ENCODE measurements at regions not wholly inside any gene's neighbourhood (a gene's known extent, or its start where the extent isn't known, plus 50 kb on each side); places are given as distances from the start of the nearest gene placed in this dataset.

DNA sequence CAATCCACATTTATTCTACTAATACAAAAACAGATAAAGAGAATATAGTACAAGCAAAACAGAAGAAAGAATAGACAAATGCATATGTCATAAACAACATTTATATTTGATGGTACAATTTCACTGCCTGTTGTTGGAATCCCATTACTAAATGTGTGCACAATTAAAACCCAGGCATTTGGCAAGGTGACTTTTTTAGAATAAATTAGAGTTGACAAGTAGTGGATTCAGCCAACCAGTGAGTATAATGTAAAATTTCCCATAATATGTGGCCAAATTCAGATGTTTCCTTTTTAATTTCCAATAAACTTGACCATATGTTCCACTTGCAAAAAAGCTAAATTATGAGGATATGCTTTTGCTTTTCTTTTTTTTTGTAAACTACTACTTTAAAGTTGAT, 1578.8 kb downstream of the OLFM4 start:
- TF ChIP-seq CTCF (IDR thresholded peaks at IDR 0.05) (no peak), POLR2A (IDR thresholded peaks at IDR 0.05) (no peak)

Data from heart left ventricle (tissue), 13 donors.